CD14-positive monocyte (primary cell): ENCODE measurements at regions not wholly inside any gene's neighbourhood (a gene's known extent, or its start where the extent isn't known, plus 50 kb on each side); places are given as distances from the start of the nearest gene placed in this dataset.

ENCODE experiments used
- DNase-seq, 3 donors: peaks; one replicate each; pipeline ENCODE4 v3.0.0-alpha.2; 2011 to 2022
- H2AFZ ChIP-seq: 2 replicates; pipeline ENCODE4 v1.6.0; 2012; ENCODE audit warnings: mild to moderate bottlenecking, low read depth, low read length, inconsistent platforms; ENCODE audit not compliant: insufficient read depth, poor library complexity, severe bottlenecking
- H3K27ac ChIP-seq, 2 donors: 1 replicate in 1 of 2; 2 replicates in 1 of 2; pipeline ENCODE4 v1.5.1; 2012 to 2013; ENCODE audit warnings: low read length in 2 of 2, control low read depth in 1 of 2, inconsistent platforms in 1 of 2, low read depth in 1 of 2, mild to moderate bottlenecking in 1 of 2
- H3K27me3 ChIP-seq, 2 donors: one replicate each; pipeline versions ENCODE4 v1.6.0 to v1.6.1; 2011 to 2013; ENCODE audit warnings: low read length in 2 of 2; ENCODE audit not compliant: control insufficient read depth in 2 of 2, insufficient read depth in 2 of 2
- H3K36me3 ChIP-seq, 2 donors: replicated peaks in 1 of 2; 1 replicate in 1 of 2; 2 replicates in 1 of 2; pipeline versions ENCODE4 v1.5.1 to v1.6.1; 2012 to 2013; ENCODE audit warnings: low read length in 2 of 2, control low read depth in 1 of 2, inconsistent platforms in 1 of 2, mild to moderate bottlenecking in 1 of 2; ENCODE audit not compliant: insufficient read depth in 2 of 2, control insufficient read depth in 1 of 2
- H3K4me1 ChIP-seq, 2 donors: 1 replicate in 1 of 2; 2 replicates in 1 of 2; pipeline versions ENCODE4 v1.5.1 to v1.6.1; 2012 to 2013; ENCODE audit warnings: low read length in 2 of 2, control low read depth in 1 of 2, inconsistent platforms in 1 of 2, mild to moderate bottlenecking in 1 of 2, moderate library complexity in 1 of 2; ENCODE audit not compliant: insufficient read depth in 2 of 2, control insufficient read depth in 1 of 2
- H3K4me2 ChIP-seq: replicated peaks from 2 replicates; pipeline ENCODE3; 2012; ENCODE audit warnings: low read length, moderate library complexity, mild to moderate bottlenecking; ENCODE audit not compliant: poor library complexity, severe bottlenecking; ENCODE audit errors: extremely low read depth
- H3K4me3 ChIP-seq, 3 experiments: fragments of 200-600 bp in 1 of 3; sonication (generic) in 1 of 3; replicated peaks in 1 of 3; 1 replicate in 2 of 3; 2 replicates in 1 of 3; pipeline ENCODE4 v1.5.1; 2011 to 2013; ENCODE audit warnings: low read length in 3 of 3, mild to moderate bottlenecking in 3 of 3, control low read depth in 2 of 3, low read depth in 2 of 3, inconsistent platforms in 1 of 3, moderate library complexity in 1 of 3
- H3K79me2 ChIP-seq: 2 replicates; pipeline ENCODE4 v1.6.0; 2012; ENCODE audit warnings: mild to moderate bottlenecking, control low read depth, inconsistent platforms, low read length, moderate library complexity; ENCODE audit not compliant: insufficient read depth
- H3K9ac ChIP-seq: 2 replicates; pipeline ENCODE4 v1.6.0; 2017; ENCODE audit warnings: low read length, mild to moderate bottlenecking; ENCODE audit not compliant: insufficient read depth, poor library complexity, severe bottlenecking
- H3K9me3 ChIP-seq, 2 donors: replicated peaks in 1 of 2; 1 replicate in 1 of 2; 2 replicates in 1 of 2; pipeline versions ENCODE4 v1.5.1 to v1.6.1; 2012 to 2013; ENCODE audit warnings: low read length in 2 of 2, control low read depth in 1 of 2; ENCODE audit not compliant: control insufficient read depth in 1 of 2, insufficient read depth in 1 of 2
- H4K20me1 ChIP-seq: 2 replicates; pipeline ENCODE4 v1.6.0; 2012; ENCODE audit warnings: mild to moderate bottlenecking, low read length, control low read depth, moderate library complexity; ENCODE audit not compliant: insufficient read depth
- H3K27ac Mint-ChIP-seq, 7 donors: one replicate each; pipeline ENCODE4 v1.8.0; 2020; ENCODE audit warnings: mild to moderate bottlenecking in 7 of 7, mixed read lengths in 7 of 7, moderate library complexity in 6 of 7, inconsistent platforms in 2 of 7
- H3K27me3 Mint-ChIP-seq, 3 donors: one replicate each; pipeline ENCODE4 v1.8.0; 2021 to 2022; ENCODE audit warnings: low read depth in 3 of 3, mild to moderate bottlenecking in 3 of 3, mixed read lengths in 3 of 3, moderate library complexity in 3 of 3, inconsistent platforms in 1 of 3
- H3K36me3 Mint-ChIP-seq, 2 donors: one replicate each; pipeline ENCODE4 v1.8.0; 2020; ENCODE audit warnings: mixed read lengths in 2 of 2, inconsistent platforms in 1 of 2, mild to moderate bottlenecking in 1 of 2
- H3K4me1 Mint-ChIP-seq: one replicate; pipeline ENCODE4 v1.8.0; 2020; ENCODE audit warnings: mild to moderate bottlenecking, mixed read lengths
- H3K4me3 Mint-ChIP-seq, 2 donors: one replicate each; pipeline ENCODE4 v1.8.0; 2020; ENCODE audit warnings: mild to moderate bottlenecking in 2 of 2, mixed read lengths in 2 of 2, moderate library complexity in 1 of 2
- H3K9me3 Mint-ChIP-seq, 7 donors: one replicate each; pipeline ENCODE4 v1.8.0; 2020 to 2022; ENCODE audit warnings: mixed read lengths in 7 of 7, mild to moderate bottlenecking in 6 of 7, moderate library complexity in 6 of 7, inconsistent platforms in 2 of 7
- WGBS: methylation state at CpG from one replicate; pipeline ENCODE4 v1.1.5; 2013; ENCODE audit warnings: missing lambda C conversion rate; ENCODE audit not compliant: insufficient coverage; 5-methylcytosine and 5-hydroxymethylcytosine counted together
- intact Hi-C, 2 donors: fragments of 100-400 bp; cut with micrococcal nuclease; formaldehyde crosslinking; loops; one replicate each; pipeline versions ENCODE4 v1.15.0 to v1.15.1; 2023
- TF ChIP-seq, protein P1 (sequence below): fragments of 200-600 bp; IDR thresholded peaks from one replicate; pipeline ENCODE4 v1.8.0; 2022; ENCODE audit warnings: antibody characterized with exemption, mild to moderate bottlenecking

- intact Hi-C loops: no loop called here
- TF ChIP-seq, protein P1, sequence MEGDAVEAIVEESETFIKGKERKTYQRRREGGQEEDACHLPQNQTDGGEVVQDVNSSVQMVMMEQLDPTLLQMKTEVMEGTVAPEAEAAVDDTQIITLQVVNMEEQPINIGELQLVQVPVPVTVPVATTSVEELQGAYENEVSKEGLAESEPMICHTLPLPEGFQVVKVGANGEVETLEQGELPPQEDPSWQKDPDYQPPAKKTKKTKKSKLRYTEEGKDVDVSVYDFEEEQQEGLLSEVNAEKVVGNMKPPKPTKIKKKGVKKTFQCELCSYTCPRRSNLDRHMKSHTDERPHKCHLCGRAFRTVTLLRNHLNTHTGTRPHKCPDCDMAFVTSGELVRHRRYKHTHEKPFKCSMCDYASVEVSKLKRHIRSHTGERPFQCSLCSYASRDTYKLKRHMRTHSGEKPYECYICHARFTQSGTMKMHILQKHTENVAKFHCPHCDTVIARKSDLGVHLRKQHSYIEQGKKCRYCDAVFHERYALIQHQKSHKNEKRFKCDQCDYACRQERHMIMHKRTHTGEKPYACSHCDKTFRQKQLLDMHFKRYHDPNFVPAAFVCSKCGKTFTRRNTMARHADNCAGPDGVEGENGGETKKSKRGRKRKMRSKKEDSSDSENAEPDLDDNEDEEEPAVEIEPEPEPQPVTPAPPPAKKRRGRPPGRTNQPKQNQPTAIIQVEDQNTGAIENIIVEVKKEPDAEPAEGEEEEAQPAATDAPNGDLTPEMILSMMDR: no peak
- WGBS: no CpG with 5 or more reads among the region's 1 CpG
Measured at GRCh38 chr3:105210141-105210540, 156.6 kb upstream of the ALCAM start.

DNA sequence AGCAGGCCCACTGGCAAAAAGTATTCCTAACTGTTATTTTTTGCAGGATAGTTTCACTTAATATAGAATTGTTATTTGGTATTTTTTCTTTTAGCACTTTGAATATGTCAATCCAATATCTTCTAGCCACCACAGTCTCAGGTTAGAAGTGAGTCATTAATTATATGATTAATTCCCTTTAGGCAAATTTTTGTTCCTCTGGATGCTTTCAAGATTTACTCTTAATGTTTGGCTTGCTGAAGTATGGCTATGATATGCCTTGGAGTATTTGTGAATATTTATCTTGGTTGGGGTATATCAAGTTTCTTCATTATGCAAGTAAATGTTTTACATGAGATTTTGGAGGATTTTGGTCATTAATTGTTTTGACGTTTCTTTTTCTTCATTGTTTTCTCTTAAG, 152.1 kb upstream of the ALCAM start:
- no peak overlapping the region for H3K9ac ChIP-seq
- H3K9me3 ChIP-seq: no peaks in the 10 kb centered on the region
- H3K4me1 ChIP-seq: no peaks in the 10 kb centered on the region
- no peaks in the 10 kb centered on the region for H3K36me3 Mint-ChIP-seq
- WGBS: no CpG with 5 or more reads among the region's 1 CpG
- no peak for DNase-seq
- no peaks in the 10 kb centered on the region for H3K36me3 ChIP-seq
- H3K27ac ChIP-seq: no peak overlapping the region
- no peaks in the 10 kb centered on the region for H3K27me3 ChIP-seq
- no peak overlapping the region for H3K4me3 ChIP-seq
- no peak overlapping the region for H3K27ac Mint-ChIP-seq
- H3K9me3 Mint-ChIP-seq: peaks cover under 1 to 9% (median 2%) of the 10 kb centered on the region in 7 donors
- H2AFZ ChIP-seq: no peak overlapping the region
- no peak overlapping the region for H3K4me3 Mint-ChIP-seq
- H3K27me3 Mint-ChIP-seq: peaks cover 0 to 2% (median 2%) of the 10 kb centered on the region in 3 donors
- TF ChIP-seq, protein P1: no peak
- H3K79me2 ChIP-seq: no peaks in the 10 kb centered on the region
- H3K4me2 ChIP-seq: no peak overlapping the region
- no peaks in the 10 kb centered on the region for H3K4me1 Mint-ChIP-seq
- intact Hi-C loops: no loop called here
- no peaks in the 10 kb centered on the region for H4K20me1 ChIP-seq

More at GRCh38 chr3:105210141-105210540, 156.6 kb upstream of the ALCAM start:
- no peaks in the 10 kb centered on the region for H3K79me2 ChIP-seq
- H3K4me1 Mint-ChIP-seq: no peaks in the 10 kb centered on the region
- H4K20me1 ChIP-seq: no peaks in the 10 kb centered on the region
- no peak overlapping the region for H3K27ac ChIP-seq
- no peak overlapping the region for H3K4me2 ChIP-seq
- H3K9ac ChIP-seq: no peak overlapping the region
- H3K4me1 ChIP-seq: no peaks in the 10 kb centered on the region
- no peak overlapping the region for H2AFZ ChIP-seq
- H3K27me3 Mint-ChIP-seq: peaks cover 0 to 2% (median 2%) of the 10 kb centered on the region in 3 donors
- H3K36me3 ChIP-seq: no peaks in the 10 kb centered on the region
- no peak overlapping the region for H3K27ac Mint-ChIP-seq
- H3K36me3 Mint-ChIP-seq: no peaks in the 10 kb centered on the region
- H3K4me3 Mint-ChIP-seq: no peak overlapping the region
- no peaks in the 10 kb centered on the region for H3K27me3 ChIP-seq
- no peaks in the 10 kb centered on the region for H3K9me3 ChIP-seq
- H3K9me3 Mint-ChIP-seq: peaks cover 0 to 3% (median 0%) of the 10 kb centered on the region in 7 donors
- DNase-seq: no peak
- H3K4me3 ChIP-seq: no peak overlapping the region
